Inferior parietal cortex (tissue), 1 donor: ENCODE measurements at regions not wholly inside any gene's neighbourhood (a gene's known extent, or its start where the extent isn't known, plus 50 kb on each side); places are given as distances from the start of the nearest gene placed in this dataset.
"Not testable (repeated sequence)": the region's sequence is repeated elsewhere in the genome, so short reads cannot be mapped to it uniquely, and the experiment has no call there.

ENCODE experiments used
- DNase-seq: peaks from one replicate; pipeline ENCODE4 v3.0.0-alpha.2; 2016; ENCODE audit errors: extremely low spot score

GRCh38 chr7:25711940-25712339 lies 440.1 kb upstream of the NFE2L3 start:
- no peak for DNase-seq

- no peak for DNase-seq
These were observed 439.5 kb upstream of the NFE2L3 start for GRCh38 chr7:25712500-25712899.

- no peak for DNase-seq
These were observed 438.0 kb upstream of the NFE2L3 start for GRCh38 chr7:25714013-25714412.

- DNase-seq, result no peak
These were observed 435.6 kb upstream of the NFE2L3 start for GRCh38 chr7:25716421-25716820.

GRCh38 chr7:25718596-25718995 lies 433.4 kb upstream of the NFE2L3 start:
- DNase-seq, result no peak

- DNase-seq, result no peak
These were observed 432.7 kb upstream of the NFE2L3 start for GRCh38 chr7:25719190-25719896.

- DNase-seq, result no peak
These were observed 431.6 kb upstream of the NFE2L3 start for GRCh38 chr7:25720427-25720826.

GRCh38 chr7:25722856-25723255 lies 429.1 kb upstream of the NFE2L3 start:
- DNase-seq, result peak; percentile 55

- DNase-seq, result no peak
These were observed 426.5 kb upstream of the NFE2L3 start for GRCh38 chr7:25725451-25725850.

GRCh38 chr7:25726170-25726780 lies 425.7 kb upstream of the NFE2L3 start:
- no peak for DNase-seq

GRCh38 chr7:25726781-25727311 lies 425.2 kb upstream of the NFE2L3 start:
- no peak for DNase-seq

- no peak for DNase-seq
These were observed 424.6 kb upstream of the NFE2L3 start for GRCh38 chr7:25727446-25727845.

- no peak for DNase-seq
These were observed 424.1 kb upstream of the NFE2L3 start for GRCh38 chr7:25727876-25728275.

GRCh38 chr7:25731068-25731845 lies 420.7 kb upstream of the NFE2L3 start:
- no peak for DNase-seq

- DNase-seq, result no peak
These were observed 420.2 kb upstream of the NFE2L3 start for GRCh38 chr7:25731846-25732245.

- DNase-seq, result no peak
These were observed 419.2 kb upstream of the NFE2L3 start for GRCh38 chr7:25732766-25733217.

GRCh38 chr7:25735674-25736242 lies 416.2 kb upstream of the NFE2L3 start:
- no peak for DNase-seq

- no peak for DNase-seq
These were observed 413.5 kb upstream of the NFE2L3 start for GRCh38 chr7:25738528-25738927.

- DNase-seq, result no peak
These were observed 412.9 kb upstream of the NFE2L3 start for GRCh38 chr7:25739143-25739542.

- no peak for DNase-seq
These were observed 409.7 kb upstream of the NFE2L3 start for GRCh38 chr7:25742316-25742715.

- not testable (repeated sequence) for DNase-seq
These were observed 408.1 kb upstream of the NFE2L3 start for GRCh38 chr7:25743670-25744451.
